NCI-H82 treated with DMSO at 0.1 percent for 48 hours (cell line): ENCODE measurements at regions not wholly inside any gene's neighbourhood (a gene's known extent, or its start where the extent isn't known, plus 50 kb on each side); places are given as distances from the start of the nearest gene placed in this dataset.
"Not testable (repeated sequence)": the region's sequence is repeated elsewhere in the genome, so short reads cannot be mapped to it uniquely, and the experiment has no call there.

Experiments used
- DNase-seq: peaks from one replicate; lab custom pipeline; 2025; ENCODE audit not compliant: unreplicated experiment; lab: John Stamatoyannopoulos, UW

- DNase-seq, result no peak
These were observed 133.8 kb upstream of the F3 start for GRCh38 chr1:94675373-94675772.

GRCh38 chr1:94674876-94675275 lies 133.3 kb upstream of the F3 start:
- DNase-seq, result no peak

GRCh38 chr1:94672934-94673333 lies 131.4 kb upstream of the F3 start:
- no peak for DNase-seq

DNA sequence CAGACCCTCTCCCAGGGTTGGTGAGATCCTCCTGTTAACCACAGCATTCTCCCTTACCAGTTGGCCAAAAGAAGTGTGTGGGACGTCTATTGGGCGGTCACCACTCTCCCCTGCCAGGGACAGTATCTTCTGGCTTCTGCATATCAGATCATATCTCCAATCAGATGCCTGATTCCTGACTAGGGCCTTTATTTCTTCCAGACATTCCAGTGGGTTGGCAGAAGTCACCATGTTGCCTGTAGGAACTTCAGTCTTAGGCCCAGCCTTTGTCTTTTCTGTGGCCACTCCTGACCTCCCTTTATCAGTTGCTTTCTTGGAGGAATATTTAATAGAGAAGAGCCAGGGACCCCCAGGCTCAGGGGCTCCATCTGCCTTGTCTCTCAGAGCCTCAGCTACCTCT lies 130.4 kb upstream of the F3 start:
- no peak for DNase-seq

DNA sequence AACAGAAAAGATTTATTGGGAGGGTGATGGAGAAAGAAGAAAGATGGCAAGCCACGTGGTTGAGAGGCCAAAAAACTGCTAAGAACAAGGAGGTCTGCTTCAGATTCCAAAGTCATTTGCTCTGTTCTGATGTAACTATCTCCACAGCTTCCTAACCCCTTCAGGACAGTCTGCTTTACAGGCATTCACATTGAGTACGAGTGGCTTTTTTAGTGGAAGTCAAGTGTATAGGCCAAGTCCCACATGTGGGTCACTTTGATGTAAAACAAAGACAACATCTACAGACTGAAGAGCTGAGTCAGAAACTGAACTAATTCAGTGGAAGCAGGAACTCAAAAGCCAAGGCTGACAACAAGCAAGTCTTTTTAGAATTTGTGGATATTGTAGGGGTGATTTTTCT lies 128.7 kb upstream of the F3 start:
- DNase-seq, result no peak

DNA sequence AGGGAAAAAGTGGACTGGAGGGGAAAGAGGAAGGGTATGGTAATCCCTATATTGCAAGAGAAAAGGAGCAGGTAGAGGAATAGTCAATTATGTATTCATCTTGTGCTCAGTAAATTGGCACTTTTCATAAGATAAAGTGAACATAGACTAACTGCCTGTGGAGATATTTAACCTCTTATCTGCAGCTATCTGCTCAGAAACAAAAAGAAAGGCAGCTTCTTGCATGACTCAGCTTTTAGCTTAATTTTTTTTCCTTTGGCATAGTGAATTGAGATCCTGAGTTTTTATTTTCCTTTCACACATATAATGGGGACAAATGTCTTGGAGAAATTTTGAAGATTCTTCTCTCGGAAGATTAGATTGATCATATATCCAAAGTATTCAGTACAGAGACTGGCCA lies 127.6 kb upstream of the F3 start:
- DNase-seq, result no peak

GRCh38 chr1:94668528-94668927 lies 127.0 kb upstream of the F3 start:
- DNase-seq, result no peak

GRCh38 chr1:94667818-94668217 lies 126.3 kb upstream of the F3 start:
- no peak for DNase-seq

DNA sequence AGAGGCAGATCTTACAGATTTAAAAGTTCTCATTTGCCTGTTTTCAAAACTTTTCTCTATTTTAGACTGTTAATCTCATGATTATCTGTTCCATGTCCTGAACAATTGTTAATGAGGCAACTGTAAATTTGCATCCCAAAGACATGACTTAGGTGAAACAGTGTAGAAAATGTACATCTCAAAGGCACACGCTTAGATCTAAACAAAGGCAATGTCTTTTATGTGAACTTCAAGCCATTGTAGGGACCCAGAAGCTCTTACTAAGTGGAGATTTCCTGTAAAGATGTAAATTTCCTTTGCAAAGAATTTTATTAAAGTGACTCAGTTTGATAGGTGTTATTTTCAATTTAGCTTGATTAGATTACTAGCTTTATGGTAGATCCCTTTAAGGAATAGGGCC lies 125.2 kb upstream of the F3 start:
- DNase-seq, result no peak

- DNase-seq, result no peak
These were observed 119.9 kb upstream of the F3 start for GRCh38 chr1:94661431-94661932.

GRCh38 chr1:94660994-94661393 lies 119.4 kb upstream of the F3 start:
- no peak for DNase-seq

GRCh38 chr1:94660258-94660657 lies 118.7 kb upstream of the F3 start:
- DNase-seq, result no peak

DNA sequence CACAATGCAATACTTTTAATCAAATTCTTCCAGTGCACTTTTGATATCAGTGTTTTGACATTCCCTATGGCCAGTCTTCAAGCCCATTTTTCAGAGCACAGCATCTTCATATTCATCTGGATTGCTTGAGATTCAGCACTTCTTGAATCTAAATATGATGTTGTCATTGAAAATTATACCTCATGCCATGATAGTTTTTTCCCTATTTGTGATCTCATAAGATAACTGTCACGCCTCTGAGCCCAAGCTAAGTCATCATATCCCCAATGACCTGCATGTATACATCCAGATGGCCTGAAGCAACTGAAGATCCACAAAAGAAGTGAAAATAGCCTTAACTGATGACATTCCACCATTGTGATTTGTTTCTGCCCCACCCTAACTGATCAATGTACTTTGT lies 117.6 kb upstream of the F3 start:
- not testable (repeated sequence) for DNase-seq

- DNase-seq, result no peak
These were observed 116.7 kb upstream of the F3 start for GRCh38 chr1:94658221-94658620.

DNA sequence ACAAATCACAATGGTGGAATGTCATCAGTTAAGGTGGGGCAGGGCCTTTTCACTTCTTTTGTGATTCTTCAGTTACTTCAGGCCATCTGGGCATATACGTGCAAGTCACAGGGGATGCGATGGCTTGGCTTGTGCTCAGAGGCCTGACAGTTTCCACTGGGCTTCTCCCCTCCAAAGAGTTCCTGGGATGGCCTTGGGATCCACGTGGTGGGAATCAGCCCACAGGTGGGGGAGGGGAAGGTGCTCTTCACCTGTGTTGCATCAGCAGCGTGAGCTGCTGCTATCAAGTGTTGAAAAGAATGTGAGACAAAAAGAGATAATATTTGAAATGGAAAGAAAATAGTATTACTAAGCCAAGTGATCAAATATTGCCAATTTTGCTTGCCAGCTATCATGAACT lies 116.2 kb upstream of the F3 start:
- not testable (repeated sequence) for DNase-seq

- DNase-seq, result no peak
These were observed 115.4 kb upstream of the F3 start for GRCh38 chr1:94656967-94657366.

GRCh38 chr1:94654919-94655318 lies 113.4 kb upstream of the F3 start:
- no peak for DNase-seq

DNA sequence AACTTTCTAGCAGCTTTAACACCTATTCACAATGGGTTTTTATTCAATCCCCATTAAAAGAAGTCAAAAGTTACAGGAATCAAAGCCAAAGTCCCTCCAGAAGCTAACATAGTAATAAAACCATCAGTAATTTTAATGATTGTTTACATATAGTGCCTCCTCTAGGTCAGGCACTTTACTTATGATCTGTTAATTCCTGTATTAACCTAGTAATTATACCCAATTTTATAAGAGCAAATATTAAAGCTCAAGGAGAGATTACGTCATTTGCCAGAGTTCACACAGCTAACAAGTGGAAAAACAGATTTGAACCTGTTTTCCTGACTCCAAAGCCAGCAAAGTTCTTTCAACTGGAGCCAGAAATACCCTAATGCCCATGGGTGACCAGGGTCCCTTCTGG lies 112.9 kb upstream of the F3 start:
- no peak for DNase-seq

GRCh38 chr1:94654031-94654430 lies 112.5 kb upstream of the F3 start:
- no peak for DNase-seq

GRCh38 chr1:94653454-94653853 lies 111.9 kb upstream of the F3 start:
- DNase-seq, result no peak

DNA sequence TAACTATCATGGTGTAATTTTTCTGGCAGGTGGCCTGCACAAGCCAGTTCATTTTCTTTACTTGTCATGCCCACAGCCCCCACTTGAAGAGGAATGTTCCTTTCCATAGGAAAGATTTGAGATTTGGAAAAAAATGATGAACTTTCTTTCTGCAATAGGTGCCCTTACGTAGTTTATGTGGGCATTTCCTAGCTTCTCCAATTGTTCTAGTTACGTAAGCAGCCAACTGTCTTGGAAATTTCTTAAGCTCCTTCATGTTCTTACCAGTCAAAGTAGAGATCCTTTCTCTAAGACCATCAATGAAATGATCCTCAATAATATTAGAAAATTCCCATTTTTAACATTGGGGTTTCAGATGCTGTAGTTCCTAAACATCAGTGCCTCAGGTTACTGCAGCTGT lies 109.5 kb upstream of the F3 start:
- DNase-seq, result no peak

DNA sequence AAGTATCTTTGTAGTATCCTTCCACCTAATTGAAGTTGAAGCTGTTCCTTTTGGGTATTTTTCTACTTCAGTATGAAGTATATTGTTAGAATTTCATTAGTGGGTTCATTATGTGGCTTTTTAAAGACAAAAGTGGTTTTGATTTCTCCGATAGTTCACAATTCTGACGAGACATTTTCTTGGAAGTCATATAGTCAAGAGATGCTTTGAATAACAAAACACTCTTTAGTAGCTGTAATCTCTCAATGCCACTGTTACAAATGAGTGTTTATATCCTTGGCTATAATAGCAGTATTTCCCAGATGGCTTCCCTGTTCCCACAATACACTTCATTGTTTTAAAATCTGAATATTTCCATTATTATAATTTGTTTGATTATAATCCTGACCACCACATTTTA lies 108.7 kb upstream of the F3 start:
- no peak for DNase-seq

DNA sequence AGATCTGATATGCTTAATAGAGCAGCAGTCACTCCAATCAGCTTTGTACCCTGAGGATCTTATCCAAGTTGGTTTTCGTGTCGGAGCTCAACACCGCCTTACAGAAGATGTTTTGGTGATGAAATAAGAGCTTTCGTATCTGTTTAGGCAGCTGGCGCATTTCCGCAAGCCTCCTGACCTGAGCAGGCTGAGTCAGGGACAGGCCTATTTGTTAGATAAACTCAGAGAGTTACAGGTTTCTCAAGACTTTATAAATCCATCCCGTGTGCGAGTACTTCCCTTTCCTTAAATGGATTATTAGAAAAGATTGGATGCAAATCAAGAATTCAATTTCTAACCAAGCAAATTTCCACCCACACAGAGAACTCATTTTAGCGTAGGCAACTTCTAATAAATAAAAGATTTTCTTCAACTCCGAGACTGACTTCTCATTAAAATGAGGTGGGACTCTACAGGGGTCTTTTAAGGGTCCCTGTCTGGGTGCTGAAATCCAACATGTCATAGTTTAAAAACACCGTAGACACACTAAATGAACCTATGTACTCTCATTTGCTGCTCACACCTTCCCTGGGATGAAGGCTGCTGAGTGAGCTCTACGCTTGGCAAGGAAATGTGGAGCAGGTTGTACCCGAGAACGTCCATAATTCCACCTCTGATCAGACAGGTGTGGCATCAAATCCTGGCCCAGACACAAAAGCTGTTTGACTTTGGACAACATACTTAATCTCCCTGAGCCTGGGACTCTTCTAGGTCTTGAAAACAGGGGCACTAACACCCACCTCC lies 106.9 kb upstream of the F3 start:
- no peak for DNase-seq
